GM19240 (cell line): ENCODE measurements at regions not wholly inside any gene's neighbourhood (a gene's known extent, or its start where the extent isn't known, plus 50 kb on each side); places are given as distances from the start of the nearest gene placed in this dataset.
"Not testable (repeated sequence)": the region's sequence is repeated elsewhere in the genome, so short reads cannot be mapped to it uniquely, and the experiment has no call there.

Experiments used
- DNase-seq: peaks from one replicate; pipeline ENCODE4 v3.0.0; 2011; ENCODE audit warnings: low spot score; ENCODE audit not compliant: insufficient read length

DNA sequence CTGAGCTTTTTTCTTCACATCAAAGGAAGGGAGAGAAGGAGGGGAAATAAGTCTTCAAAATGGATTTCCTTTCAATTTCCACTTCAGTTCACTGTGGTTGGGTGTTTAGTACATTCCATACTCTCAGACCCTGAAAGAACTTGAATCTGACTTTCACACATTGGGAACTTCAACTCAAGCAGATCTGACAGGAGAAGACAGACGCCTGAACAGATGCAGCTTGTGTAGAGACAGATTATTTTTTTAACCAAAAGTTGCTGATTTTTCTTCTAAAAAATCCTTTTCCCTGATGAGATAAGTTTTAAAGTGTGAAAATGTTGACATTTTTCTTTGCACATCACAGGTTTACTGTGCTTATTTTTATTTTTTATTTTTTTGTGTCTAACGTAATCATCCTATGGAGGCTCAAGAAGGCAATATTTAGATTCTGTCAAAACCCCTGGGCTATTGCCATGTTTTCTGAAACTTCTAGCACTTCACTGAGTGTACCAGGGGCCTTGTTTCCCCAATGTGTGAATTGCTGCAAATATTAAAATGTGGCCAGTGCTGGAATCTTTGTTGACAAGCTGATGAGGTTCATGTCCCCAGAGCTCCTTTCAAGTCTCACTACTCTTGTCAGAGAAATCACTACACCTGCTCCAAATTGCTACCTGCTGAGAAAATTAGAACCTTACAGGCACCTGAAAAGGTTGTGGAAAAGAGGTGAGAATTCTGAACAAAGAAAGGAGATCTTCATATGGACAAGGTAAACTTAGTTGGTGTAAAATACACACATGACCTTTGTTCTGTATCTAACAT, 214.8 kb upstream of the BTBD3 start:
- no peak for DNase-seq

DNA sequence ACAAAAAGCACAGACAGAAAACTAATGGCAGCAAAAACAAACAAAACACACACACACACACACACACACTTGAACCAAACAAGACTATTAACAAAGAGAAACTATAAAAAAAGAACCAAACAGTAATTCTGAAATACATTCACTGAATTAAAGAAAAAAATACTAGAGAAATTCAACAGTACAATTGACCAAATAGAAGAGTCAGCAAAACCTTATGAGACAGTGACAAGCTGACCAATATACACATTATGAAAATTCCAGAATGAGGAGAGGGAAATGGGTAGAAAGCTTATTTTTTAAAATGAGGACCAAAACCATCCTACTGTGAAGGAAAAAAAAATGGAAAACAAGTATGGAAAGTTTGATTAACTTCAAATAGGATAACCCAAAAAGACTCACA, 212.2 kb upstream of the BTBD3 start:
- DNase-seq, result no peak

DNA sequence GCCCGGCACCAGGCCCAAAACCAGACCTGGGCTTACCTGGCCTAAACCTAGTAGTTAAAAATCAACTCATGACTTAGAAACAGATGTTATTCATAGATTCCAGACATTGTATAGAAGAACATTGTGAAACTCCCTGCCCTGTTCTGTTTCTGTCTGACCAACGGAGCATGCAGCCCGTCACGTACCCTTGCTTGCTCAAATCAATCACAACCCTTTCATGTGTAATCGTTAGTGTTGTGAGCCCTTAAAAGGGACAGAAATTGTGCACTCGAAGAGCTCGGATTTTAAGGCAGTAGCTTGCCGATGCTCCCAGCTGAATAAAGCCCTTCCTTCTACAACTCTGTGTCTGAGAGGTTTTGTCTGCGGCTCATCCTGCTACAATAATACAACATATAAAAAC, 209.5 kb upstream of the BTBD3 start:
- DNase-seq, result not testable (repeated sequence)

DNA sequence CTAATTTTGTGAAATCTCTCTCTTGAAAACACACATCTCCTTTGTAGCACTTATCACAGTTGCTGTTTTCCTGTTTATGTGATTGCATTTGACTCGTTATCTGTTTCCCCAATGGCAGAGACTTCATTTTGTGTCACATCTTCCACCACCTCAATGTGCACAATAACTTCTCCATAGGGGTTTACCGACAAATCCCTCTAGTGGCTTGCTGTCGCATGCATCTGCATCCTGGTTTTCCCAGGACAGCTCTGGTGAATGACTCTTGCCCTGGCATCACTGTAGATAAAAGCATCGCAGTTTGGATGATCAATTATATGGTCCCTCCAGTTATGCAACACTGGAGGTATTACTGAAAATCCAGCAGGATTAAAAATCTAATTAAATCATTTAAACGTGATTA, 206.5 kb upstream of the BTBD3 start:
- no peak for DNase-seq

DNA sequence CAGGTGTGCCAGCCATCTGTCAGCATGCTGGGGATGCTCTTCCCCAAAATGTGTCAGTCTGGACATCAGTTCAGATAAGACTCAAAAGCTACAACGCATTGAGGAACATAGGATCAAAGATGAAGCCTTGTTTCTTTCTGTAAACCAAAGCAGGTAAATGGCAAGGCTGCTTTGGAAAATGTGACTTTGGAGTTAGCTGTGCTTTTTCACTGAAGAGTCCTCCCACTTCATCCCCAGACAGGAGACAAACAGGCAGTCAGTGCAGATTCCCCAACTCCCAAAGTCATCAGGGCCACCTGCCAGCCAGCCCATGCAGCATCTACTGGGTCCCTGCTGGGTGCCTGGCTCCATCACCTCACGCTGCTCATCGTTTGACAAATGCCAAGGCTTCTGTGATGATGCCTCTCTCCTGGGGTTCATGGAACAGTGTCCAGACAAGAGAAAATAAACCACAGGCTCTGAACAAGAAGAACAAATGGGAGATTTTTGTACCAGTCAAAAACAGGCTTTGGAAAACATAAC, 205.0 kb upstream of the BTBD3 start:
- DNase-seq, result no peak

DNA sequence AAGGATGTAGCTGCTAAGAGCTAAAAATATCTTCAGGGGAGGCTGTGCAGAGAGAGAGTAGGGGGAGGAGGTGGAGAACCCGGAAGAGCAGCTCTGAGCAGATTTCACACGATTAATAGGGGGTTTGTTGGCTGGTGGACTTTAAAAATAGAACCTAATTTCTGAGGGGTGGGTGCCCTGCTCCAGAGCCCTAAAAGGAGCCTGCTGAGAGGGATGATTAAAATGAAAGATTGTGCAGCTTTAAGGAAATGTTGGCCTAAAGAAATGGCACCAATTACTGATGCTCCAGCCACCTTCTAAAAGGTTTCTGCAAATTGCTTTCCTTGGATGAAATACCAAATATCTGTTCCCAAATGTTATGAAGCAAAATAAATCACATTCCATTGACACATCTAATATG, 202.8 kb upstream of the BTBD3 start:
- DNase-seq, result no peak

DNA sequence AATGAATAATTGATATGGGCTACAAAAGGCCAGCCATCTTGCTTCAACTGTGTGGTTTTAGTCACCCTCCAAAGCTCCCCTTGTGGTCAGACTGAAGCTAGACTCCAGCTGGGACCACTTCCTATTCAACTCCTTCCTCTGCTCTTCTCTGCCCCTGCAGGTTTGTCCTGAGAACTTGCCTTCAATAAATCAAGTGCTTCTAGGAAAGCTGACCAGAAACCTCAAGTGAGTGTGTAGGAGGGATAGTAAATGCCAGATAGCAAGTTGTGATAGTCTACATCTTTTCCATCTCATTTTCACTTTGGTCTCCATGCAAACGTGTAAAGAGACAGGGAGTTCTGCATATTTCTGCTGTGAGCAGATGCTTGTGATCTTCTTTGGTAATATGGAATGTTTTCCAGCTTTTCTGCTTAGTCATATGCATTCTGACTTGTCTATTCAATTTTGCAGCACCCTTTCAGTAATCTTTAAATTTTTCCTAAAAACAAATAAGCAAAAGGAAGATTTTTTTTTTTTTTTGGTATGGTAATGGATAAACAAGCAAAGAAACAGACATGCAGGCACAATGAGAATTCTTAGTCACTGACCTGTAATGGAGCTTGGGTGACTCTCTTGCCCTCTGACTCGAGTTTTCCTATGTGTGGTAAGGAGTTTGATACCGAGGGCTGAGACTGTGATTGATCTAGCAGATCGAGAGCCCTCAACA, 201.3 kb upstream of the BTBD3 start:
- DNase-seq, result no peak

DNA sequence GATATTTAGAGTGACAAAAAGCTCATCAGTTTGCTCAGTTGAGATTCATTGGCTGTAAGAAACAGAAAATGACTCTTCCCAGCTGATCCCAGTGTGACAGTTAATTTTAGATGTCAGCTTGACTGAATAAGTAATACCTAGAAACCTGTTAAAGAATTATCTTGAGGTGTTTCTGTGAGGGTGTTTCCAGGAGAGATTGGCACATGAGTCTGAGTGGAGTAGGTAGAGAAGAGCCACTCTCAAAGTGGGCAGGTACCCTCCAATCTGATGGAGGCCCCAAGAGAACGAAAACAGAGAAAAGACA, 200.8 kb upstream of the BTBD3 start:
- no peak for DNase-seq

DNA sequence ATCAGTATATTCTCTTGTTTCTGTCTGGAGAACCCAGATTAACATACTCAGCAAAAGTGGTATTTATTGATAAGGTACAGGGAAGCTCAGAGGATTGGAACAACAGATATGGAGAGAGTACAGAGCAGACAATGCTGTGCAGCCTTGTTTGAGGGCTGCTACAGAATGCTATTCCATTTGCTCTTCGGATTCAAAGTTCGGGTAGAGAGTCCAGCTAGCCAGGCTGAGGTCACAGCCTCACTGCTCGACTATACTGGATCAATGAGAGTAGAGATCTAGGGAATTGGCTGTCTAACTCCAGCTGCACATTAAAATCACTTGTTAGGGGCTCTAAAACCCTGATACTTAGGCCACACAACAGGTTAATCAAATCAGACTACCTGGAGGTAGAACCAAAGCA, 200.1 kb upstream of the BTBD3 start:
- no peak for DNase-seq

DNA sequence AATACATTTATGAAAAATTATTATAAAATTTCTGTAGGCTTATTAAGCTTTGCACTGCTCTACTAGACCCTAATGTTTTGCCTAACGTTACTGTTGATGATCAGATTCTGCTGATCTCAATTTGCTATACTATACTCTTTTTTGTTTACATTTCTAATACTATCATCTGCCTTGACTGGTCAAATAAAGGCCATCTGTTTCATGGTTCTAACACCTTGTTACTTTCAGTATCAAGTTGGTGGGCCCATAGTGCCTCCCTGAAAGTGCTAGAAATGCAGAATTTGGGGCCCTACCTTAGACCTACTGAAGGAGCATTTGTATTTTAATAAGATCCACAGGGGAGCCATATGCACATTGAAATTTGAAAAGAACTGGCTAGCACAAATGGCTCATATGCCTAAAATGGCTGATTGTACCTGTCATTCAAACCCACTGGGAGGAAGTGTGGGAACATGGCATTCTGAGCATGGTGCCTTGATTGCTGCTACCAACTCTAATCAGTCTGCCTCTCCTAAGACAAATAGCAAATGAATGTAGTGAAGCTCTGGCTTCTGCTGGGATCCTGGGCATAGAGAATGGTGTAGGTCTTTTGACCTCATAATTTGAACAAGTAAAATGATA, 199.1 kb upstream of the BTBD3 start:
- DNase-seq, result no peak

DNA sequence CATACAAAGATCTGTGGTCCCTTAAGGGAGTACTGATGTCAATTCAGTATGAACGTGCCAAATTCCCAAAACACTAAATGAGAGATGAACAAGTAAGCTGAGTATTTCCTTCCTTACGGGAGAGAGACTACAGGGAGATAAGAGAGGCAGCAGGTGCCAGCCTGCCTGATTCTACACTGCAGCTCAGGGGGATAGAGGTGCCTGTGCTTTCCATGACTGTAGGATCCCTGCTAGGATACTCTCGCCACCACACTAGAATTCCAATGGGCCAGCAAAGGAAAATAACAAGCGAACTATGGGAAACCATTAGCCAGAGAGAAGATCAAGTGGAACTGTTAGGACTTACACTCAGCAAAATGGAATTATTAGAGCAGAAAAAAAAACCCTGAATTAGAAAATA, 198.5 kb upstream of the BTBD3 start:
- DNase-seq, result no peak

DNA sequence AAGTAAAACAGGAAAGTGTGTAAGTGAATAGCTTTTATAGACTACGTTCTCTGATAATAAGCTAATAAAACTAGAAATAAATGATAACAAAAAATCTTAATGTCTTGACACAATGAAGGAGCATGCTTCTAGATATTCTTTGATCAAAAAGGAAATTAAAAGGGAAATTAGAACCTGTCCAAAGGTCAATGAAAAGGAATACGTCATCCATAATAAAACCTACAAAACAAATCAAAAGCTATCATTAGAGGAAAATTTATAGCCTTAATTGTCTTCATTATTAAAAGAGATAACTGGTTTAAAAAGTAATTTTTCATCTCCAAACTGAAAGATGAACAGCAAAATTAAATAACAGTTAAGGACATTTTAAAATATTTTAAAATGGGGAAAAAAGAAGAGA, 196.3 kb upstream of the BTBD3 start:
- DNase-seq, result no peak

DNA sequence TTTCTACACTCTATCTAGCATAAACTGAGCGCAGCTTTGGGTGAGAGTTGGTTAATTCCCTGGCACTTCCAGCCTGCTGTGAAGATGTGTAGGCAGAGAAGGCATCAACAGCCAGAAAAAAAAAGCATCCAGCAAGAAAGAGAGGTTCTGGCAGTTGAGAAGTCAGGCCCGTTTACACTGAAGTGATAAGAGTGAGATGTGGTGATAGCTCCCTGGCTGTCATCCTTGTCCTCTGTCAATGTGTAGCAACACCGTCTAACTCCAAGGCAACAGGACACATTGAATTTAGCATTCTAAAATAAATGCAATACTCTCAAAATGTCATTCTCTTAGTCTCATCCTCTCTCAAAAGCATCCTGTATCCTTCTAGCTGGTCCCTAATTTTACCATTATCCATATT, 193.6 kb upstream of the BTBD3 start:
- DNase-seq, result no peak

DNA sequence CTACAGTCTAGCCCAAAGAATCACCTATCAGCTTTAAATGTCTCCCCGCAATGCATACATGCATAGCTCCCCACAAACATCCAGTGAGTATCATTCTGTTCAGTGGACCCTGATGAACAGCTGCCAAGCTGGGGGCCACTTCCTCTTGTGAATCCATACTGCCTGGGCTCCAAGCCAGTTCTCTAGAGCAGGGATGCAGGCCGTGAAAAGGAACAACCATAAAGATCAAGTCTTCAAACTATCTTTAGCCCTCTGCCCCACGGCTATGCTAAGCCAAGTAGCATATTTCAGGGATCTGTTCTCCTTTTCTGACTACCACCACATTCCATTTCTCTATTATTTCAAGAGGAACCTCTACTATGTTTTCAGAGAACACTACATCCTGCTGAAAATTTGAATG, 191.7 kb upstream of the BTBD3 start:
- DNase-seq, result no peak

DNA sequence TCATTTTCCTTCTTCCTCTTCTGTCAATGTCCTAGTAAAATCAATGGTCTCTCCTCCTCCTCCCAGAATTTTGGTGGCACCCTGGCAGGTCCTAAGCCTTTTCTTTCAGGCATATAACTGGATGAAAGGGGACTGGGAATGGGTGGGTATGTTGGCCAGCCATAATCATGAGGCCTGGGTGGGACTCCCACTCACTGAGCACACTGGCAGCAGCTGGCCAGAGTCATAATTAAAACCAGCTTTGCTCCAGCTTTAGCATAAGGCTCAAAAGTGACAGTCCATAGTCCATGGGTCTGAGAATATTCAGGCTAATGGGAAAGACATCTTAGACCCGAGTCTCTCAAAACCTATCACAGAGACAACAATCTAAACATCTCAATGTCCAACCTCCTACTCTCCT, 190.0 kb upstream of the BTBD3 start:
- DNase-seq, result no peak

DNA sequence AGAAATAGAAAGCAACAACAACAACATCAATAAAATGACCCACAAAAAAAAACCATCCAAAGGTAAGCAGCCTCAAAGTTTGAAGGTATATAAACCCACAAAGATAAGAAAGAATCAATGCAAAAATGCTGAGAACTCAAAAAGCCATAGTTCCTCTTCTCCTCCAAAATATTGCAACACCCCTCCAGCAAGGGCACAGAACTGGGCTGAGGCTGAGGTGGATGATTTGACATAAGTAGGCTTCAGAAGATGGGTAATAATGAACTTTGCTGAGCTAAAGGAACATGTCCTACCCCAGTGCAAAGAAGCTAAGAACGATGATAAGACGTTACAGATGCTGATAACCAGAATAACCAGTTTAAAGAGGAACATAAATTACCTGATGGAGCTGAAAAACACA, 188.8 kb upstream of the BTBD3 start:
- no peak for DNase-seq

DNA sequence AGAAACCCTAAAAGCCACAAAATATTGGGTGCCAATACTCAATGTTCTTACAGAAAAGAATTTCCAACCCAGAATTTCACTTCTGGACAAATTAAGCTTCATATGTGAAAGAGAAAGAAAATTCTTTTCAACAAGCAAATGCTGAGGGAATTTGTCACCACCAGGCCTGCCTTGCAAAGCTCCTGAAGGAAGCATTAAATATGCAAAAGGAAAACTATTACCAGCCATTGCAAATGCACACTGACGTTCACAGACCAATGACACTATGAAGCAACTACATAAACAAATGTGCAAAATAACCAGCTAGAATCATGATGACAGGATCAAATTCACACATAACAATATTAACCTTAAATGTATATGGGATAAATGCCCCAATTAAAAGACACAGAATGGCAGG, 187.9 kb upstream of the BTBD3 start:
- no peak for DNase-seq

DNA sequence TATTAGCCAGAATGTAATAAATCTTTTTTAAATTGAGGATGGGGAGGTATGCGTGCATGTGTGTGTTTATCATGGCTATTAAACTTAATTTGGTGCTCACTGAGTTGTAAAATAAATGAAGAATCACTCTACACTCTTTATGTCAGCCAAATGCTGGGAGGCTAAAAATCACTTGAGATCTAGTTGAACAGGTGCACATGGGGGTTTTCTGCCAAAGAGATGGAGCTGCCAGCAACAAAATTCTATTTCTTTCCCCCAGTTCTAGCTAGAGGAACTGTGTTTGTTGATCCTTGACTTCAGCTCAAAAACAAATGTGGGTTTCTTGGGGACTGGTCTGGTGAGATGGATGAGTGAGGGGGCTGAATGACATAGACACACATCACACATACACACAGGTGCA, 183.3 kb upstream of the BTBD3 start:
- DNase-seq, result no peak

DNA sequence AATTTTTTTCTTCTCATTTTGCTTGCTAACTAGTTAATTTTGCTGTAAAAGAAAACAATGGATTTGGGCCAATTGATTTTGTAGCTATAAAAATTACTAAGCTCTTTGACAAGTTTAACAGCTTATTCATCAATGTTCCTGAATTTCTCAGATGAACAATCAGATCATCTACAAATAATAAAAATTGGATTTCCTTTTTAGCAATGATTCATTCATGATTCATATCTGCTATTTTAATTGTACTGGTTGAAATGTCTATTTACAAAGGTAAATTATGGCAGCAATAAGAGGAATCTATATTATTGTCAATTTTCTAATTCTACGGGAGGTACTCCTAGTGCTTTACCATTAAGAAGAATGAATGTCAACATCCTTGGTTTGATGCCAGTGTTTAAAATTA, 178.8 kb upstream of the BTBD3 start:
- no peak for DNase-seq

DNA sequence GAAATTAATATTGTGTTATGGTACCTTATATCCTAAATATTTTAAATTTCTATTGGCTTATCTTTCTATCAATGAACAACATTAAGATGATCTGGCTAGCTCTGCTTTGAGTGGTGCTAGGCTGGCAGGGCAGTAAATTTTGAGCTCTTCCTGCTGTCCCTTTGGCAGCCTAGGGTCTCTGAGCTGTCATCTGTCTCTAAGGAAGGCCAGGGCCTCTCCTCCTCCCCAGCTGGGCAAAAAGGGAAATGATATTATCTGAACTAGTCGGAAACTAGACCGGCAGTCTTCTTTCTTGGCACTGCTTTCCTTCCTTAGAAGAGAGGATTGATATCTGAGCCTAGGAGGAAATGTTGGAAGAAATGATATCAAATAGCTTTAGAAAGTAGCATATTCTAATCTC, 176.7 kb upstream of the BTBD3 start:
- no peak for DNase-seq

DNA sequence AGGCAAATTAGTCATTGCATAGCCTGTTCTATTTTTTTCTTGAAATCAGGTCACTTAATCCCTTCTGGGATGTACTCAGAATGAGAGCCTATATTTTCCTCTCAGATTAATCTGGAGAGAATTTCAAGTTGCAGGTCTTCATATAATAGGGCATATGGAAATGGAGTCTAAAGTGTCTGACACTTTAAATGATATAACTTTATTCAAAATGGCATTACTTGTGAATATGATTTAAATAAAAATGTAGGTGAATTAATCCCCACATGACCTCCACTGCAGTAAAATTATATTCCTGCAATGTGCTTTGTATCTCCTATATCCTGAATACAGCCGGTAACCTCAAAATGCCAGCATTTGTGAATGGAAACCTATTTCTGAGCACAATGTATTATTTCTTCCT, 172.5 kb upstream of the BTBD3 start:
- DNase-seq, result no peak

DNA sequence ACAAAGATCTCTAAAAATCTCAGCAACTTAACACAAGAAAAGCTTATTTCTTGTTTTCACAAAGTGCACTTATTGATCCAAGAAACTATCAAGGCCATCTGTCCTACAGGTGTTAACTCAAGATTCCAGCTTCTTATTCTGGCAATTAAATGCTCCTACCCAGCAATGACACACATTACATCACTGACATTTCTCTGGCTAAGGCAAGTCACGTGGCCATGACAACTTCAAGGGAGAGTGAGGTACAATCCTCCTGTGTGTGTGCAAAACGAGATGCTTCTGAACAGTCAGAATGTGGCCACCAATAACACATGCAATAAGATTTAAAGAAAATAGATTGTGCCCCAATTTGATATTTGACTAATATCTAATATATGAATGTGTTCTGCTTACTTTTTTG, 169.3 kb upstream of the BTBD3 start:
- DNase-seq, result no peak

DNA sequence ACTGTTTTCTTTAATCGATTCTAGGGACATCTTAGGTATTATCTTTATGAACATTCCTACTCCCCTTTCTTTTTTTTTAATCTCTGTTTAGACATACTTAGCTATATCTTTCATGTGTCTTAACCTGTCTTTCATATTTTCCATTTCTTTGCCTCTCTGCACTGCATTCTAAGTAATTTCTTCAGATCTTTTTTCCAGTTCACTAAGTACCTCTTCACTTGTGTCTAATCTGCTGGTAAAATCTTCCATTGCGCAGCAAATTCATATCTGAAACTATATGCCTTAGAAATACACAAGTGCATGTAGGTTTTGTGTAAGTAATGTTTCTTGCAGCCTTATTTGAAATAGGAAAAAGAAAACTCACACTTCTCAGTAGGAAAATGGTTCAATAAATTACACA, 165.4 kb upstream of the BTBD3 start:
- no peak for DNase-seq
